Keratinocyte (primary cell): ENCODE measurements at regions not wholly inside any gene's neighbourhood (a gene's known extent, or its start where the extent isn't known, plus 50 kb on each side); places are given as distances from the start of the nearest gene placed in this dataset.

Experiments
- DNase-seq: peaks from one replicate; pipeline ENCODE4 v3.0.0-alpha.2; 2011; ENCODE audit warnings: low read depth, missing footprints, low spot score
- FAIRE-seq: peaks from 2 replicates; lab custom pipeline; 2011; peaks lifted over from hg19 to GRCh38; lab: Jason Lieb, UNC
- H2AFZ ChIP-seq: 2 replicates; pipeline ENCODE4 v1.6.0; 2012; ENCODE audit warnings: low read length, control low read depth, inconsistent platforms; ENCODE audit not compliant: control insufficient read depth
- H3K27ac ChIP-seq: 2 replicates; pipeline ENCODE4 v1.5.1; 2011; ENCODE audit warnings: low read length; ENCODE audit not compliant: control insufficient read depth, insufficient read depth
- H3K27me3 ChIP-seq: 3 replicates; pipeline ENCODE4 v1.6.0; 2011; ENCODE audit warnings: low read length; ENCODE audit not compliant: control insufficient read depth, insufficient read depth; ENCODE audit errors: extremely low read depth
- H3K36me3 ChIP-seq, 2 experiments: 2 replicates in 1 of 2; 3 replicates in 1 of 2; pipeline ENCODE4 v1.5.1; 2011; ENCODE audit warnings: low read length in 2 of 2, mild to moderate bottlenecking in 1 of 2; ENCODE audit not compliant: control insufficient read depth in 2 of 2, insufficient read depth in 2 of 2; ENCODE audit errors: extremely low read depth in 1 of 2
- H3K4me1 ChIP-seq: 3 replicates; pipeline ENCODE4 v1.5.1; 2011; ENCODE audit warnings: low read length; ENCODE audit not compliant: control insufficient read depth, insufficient read depth; ENCODE audit errors: extremely low read depth
- H3K4me2 ChIP-seq: 3 replicates; pipeline ENCODE4 v1.6.0; 2011; ENCODE audit warnings: low read depth, low read length; ENCODE audit not compliant: control insufficient read depth, insufficient read depth; ENCODE audit errors: extremely low read depth
- H3K4me3 ChIP-seq, 3 experiments: fragments of 200-600 bp in 1 of 3; sonication (generic) in 1 of 3; 2 replicates in 2 of 3; 3 replicates in 1 of 3; pipeline ENCODE4 v1.5.1; 2011 to 2016; ENCODE audit warnings: low read length in 3 of 3, mild to moderate bottlenecking in 3 of 3, control low read depth in 2 of 3, inconsistent platforms in 1 of 3, low read depth in 1 of 3, mixed read lengths in 1 of 3, mixed run types in 1 of 3, moderate library complexity in 1 of 3; ENCODE audit not compliant: control insufficient read depth in 2 of 3, insufficient read depth in 2 of 3; ENCODE audit errors: extremely low read depth in 1 of 3
- H3K79me2 ChIP-seq: 2 replicates; pipeline ENCODE4 v1.6.0; 2012; ENCODE audit warnings: low read length; ENCODE audit not compliant: control insufficient read depth, insufficient read depth
- H3K9ac ChIP-seq: 3 replicates; pipeline ENCODE4 v1.6.0; 2011; ENCODE audit warnings: low read length; ENCODE audit not compliant: control insufficient read depth, insufficient read depth; ENCODE audit errors: extremely low read depth
- H3K9me1 ChIP-seq: 3 replicates; pipeline ENCODE4 v1.6.0; 2011; ENCODE audit warnings: low read length; ENCODE audit not compliant: control insufficient read depth, insufficient read depth; ENCODE audit errors: extremely low read depth
- H3K9me3 ChIP-seq: 2 replicates; pipeline ENCODE4 v1.5.1; 2012; ENCODE audit warnings: low read depth, low read length; ENCODE audit not compliant: control insufficient read depth
- H4K20me1 ChIP-seq: 3 replicates; pipeline ENCODE4 v1.6.0; 2011; ENCODE audit warnings: low read length; ENCODE audit not compliant: control insufficient read depth, insufficient read depth; ENCODE audit errors: extremely low read depth
- CTCF ChIP-seq, 3 experiments: IDR thresholded peaks in 1 of 3; conservative IDR thresholded peaks in 1 of 3; optimal IDR thresholded peaks in 1 of 3; 2 replicates in 2 of 3; 3 replicates in 1 of 3; pipeline versions ENCODE3 to v1.5.1; 2011; ENCODE audit warnings: low read length in 3 of 3, mild to moderate bottlenecking in 3 of 3, moderate library complexity in 2 of 3, control low read depth in 1 of 3, inconsistent platforms in 1 of 3; ENCODE audit not compliant: insufficient read depth in 2 of 3; ENCODE audit errors: extremely low read depth in 1 of 3
- EZH2 ChIP-seq: IDR thresholded peaks from one replicate; pipeline ENCODE4 v1.6.1; 2012; ENCODE audit warnings: inconsistent platforms, mild to moderate bottlenecking, low read length, moderate library complexity
- dilution Hi-C: fragments of 300-500 bp; cut with MboI; formaldehyde crosslinking; loops from one replicate; pipeline ENCODE4 v1.7.0; 2020; ENCODE audit warnings: low sequenced_read_pairs; ENCODE audit not compliant: extremely low pct_ligation_motif_present

GRCh38 chr6:137573739-137574138 lies 79.5 kb upstream of the OLIG3 start:
- H4K20me1 ChIP-seq, result no peaks in the 10 kb centered on the region
- H3K4me3 ChIP-seq, result no peak overlapping the region
- no peak overlapping the region for H2AFZ ChIP-seq
- no peak overlapping the region for H3K4me2 ChIP-seq
- DNase-seq, result no peak
- H3K79me2 ChIP-seq, result no peaks in the 10 kb centered on the region
- dilution Hi-C loops, result no loop called here
- no peaks in the 10 kb centered on the region for H3K9me1 ChIP-seq
- no peak overlapping the region for H3K9ac ChIP-seq
- no peaks in the 10 kb centered on the region for H3K36me3 ChIP-seq
- no peak for FAIRE-seq
- no peaks in the 10 kb centered on the region for H3K4me1 ChIP-seq
- no peak overlapping the region for H3K27ac ChIP-seq
- H3K9me3 ChIP-seq, result no peaks in the 10 kb centered on the region
- H3K27me3 ChIP-seq, result peaks cover 18% of the 10 kb centered on the region
- TF ChIP-seq EZH2 (no peak), CTCF (optimal IDR thresholded peaks at IDR 0.05 in 1 of 3, IDR thresholded peaks at IDR 0.05 in 1 of 3, conservative IDR thresholded peaks at IDR 0.05 in 1 of 3; ENCODE audit: extremely low read depth in 1 of 3, insufficient read depth in 2 of 3, low read length in 3 of 3) (no peak)

- Histone ChIP-seq H3K79me2 (no peaks in the 10 kb centered on the region), H3K4me3 (no peak overlapping the region), H3K4me2 (no peak overlapping the region), H3K9me1 (no peaks in the 10 kb centered on the region), H2AFZ (no peak overlapping the region), H3K9ac (no peak overlapping the region), H3K27me3 (peaks cover 8% of the 10 kb centered on the region), H4K20me1 (no peaks in the 10 kb centered on the region), H3K27ac (no peak overlapping the region), H3K4me1 (no peaks in the 10 kb centered on the region), H3K36me3 (no peaks in the 10 kb centered on the region), H3K9me3 (no peaks in the 10 kb centered on the region)
- DNase-seq (no peak), FAIRE-seq (no peak)
- no peak for TF ChIP-seq CTCF (optimal IDR thresholded peaks at IDR 0.05 in 1 of 3, IDR thresholded peaks at IDR 0.05 in 1 of 3, conservative IDR thresholded peaks at IDR 0.05 in 1 of 3; ENCODE audit: extremely low read depth in 1 of 3, insufficient read depth in 2 of 3, low read length in 3 of 3)
- dilution Hi-C loops, result no loop called here
Observed at GRCh38 chr6:137579612-137580011, 85.4 kb upstream of the OLIG3 start.
